MM.1S (cell line): ENCODE measurements at regions not wholly inside any gene's neighbourhood (a gene's known extent, or its start where the extent isn't known, plus 50 kb on each side); places are given as distances from the start of the nearest gene placed in this dataset.

Experiments used
- CTCF ChIP-seq: fragments of 300-600 bp; sonication (generic); IDR thresholded peaks from 2 replicates; pipeline ENCODE4 v1.5.1; 2016; ENCODE audit warnings: antibody characterized with exemption, low read length, mixed read lengths
- EZH2phosphoT487 ChIP-seq: fragments of 300-600 bp; sonication (generic); IDR thresholded peaks from 2 replicates; pipeline ENCODE4 v1.6.1; 2018; ENCODE audit warnings: antibody characterized with exemption, low read length

- no peak for TF ChIP-seq CTCF
- no peak for TF ChIP-seq EZH2phosphoT487
Observed at GRCh38 chr12:29880987-29881386, 97.2 kb upstream of the TMTC1 start.
